GM18867 (cell line): ENCODE measurements at regions not wholly inside any gene's neighbourhood (a gene's known extent, or its start where the extent isn't known, plus 50 kb on each side); places are given as distances from the start of the nearest gene placed in this dataset.
"Not testable (repeated sequence)": the region's sequence is repeated elsewhere in the genome, so short reads cannot be mapped to it uniquely, and the experiment has no call there.

ENCODE experiments used
- ATAC-seq: cut with Tn5 transposase; IDR thresholded peaks from one replicate; pipeline ENCODE4 v1.9.1; 2021; ENCODE audit warnings: mild to moderate bottlenecking, moderate library complexity; ENCODE audit not compliant: unreplicated experiment

DNA sequence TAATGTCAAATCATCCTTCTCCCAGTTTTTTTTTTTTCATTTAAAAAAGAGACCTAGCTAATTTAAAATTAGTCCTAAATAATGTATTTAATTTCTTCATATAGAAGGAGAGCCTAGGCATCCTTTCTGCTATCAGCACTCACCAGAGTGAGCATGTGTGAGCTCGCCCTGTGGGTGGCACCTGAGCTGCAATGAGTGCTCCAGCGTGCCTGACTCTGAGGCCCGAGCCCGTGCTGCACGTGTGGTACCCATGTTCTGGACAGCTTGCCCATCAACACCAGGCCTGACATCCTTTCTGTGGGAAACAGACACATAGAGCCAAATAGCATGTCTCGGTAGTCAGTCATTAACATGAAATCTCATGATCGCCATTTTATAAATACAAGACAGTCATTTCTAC, 381.4 kb downstream of the DTWD2 start:
- peak; percentile 46 for ATAC-seq

DNA sequence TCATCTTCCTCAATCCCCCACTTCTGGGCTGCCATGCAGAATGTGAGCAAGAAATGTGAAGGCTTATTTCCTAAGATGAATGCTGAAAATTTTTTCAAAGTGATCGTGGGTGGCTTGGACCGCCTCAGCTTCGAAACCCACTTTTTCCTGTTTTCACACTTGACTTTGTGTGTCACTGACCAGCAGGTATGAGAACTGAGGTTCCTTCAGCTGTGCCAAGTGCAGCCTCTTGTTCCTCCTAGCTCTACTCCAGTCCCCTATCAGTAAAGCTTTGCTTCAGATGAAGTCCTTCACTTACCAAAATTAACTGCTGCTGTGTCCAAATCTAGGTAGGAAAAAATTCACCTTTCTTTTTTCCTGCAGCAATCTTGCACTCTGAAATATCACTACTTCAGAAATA, 382.6 kb downstream of the DTWD2 start:
- peak; percentile 37 for ATAC-seq

DNA sequence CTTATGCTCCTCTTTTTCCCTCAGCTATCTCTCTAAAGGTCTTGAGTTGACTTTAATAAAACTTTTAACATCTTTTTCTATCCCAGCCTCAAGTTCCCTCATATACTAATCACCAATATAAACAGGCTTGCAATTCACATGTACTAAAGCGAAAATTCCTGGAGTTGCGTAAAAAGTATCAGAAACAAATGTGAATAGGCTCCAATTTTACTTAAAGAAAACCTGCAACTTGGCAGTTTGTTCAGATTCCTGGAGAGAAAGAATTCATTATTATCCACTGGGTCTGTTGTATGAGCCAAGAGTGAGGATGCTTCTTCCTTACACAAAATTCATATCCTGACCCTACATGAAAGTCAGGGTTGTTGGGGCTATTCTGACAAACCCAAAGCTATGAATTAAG, 384.2 kb downstream of the DTWD2 start:
- ATAC-seq = no peak

GRCh38 chr5:118603278-118603677, 385.1 kb downstream of the DTWD2 start:
- ATAC-seq = no peak

DNA sequence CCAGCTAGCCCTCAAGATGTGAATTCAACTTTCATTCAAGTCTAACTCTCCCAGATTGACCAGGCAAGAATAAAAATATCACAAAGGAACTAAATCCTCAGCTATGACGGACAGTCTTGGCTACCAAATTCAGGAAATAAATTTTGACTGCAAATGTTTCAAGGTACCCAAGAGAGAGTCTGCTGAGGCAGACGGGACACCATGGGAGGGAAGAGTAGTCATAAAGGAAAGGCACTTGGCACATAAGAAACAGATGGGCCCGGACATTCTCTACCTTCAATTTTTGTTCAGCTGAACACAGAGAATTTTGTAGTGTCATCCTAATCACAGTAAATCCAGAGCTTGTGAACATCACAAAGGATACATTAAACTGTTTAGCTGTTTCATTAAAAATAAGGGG, 390.0 kb downstream of the DTWD2 start:
- no peak for ATAC-seq

DNA sequence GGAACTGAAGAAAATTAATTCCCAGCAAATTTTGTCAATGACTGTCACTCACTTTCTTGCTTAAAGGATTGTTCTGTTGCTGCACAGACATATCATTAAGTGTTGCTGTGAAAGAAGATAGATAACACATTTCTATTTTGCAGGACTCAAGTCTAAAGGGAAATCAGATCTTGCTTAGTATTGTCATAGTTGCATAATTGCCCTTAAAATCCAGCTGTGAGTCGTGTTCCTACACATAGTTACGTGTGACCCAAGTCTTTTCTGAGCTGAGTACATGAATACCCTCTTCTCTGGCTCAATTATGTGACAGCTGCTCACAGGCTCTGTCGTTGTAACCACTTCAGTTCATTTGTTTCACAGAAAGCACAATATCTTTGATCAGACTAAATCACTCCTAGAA, 390.8 kb downstream of the DTWD2 start:
- no peak for ATAC-seq

DNA sequence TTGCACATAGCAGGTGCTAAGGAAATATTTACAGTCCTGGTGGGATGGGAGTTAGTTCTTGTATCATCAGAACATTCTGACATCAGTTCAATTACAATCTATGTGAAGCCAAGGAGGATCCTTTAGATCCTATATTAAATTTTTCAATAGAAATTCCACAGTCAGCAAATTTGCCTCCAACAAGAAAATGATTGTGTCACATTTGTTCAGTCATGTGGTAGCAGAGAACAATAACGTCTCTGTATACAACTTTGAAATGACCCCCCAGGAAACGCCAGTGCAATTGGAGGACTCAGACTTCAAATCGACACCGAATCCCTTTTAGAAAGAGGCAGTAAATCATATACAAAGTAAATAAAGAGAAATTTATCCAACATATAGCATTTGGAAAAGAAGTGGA, 392.1 kb downstream of the DTWD2 start:
- ATAC-seq = no peak

- ATAC-seq = no peak
Measured at GRCh38 chr5:118593003-118593328, 395.4 kb downstream of the DTWD2 start.

- no peak for ATAC-seq
Measured at GRCh38 chr5:118592229-118593002, 395.9 kb downstream of the DTWD2 start.

- no peak for ATAC-seq
Measured at GRCh38 chr5:118590806-118591205, 397.5 kb downstream of the DTWD2 start.

DNA sequence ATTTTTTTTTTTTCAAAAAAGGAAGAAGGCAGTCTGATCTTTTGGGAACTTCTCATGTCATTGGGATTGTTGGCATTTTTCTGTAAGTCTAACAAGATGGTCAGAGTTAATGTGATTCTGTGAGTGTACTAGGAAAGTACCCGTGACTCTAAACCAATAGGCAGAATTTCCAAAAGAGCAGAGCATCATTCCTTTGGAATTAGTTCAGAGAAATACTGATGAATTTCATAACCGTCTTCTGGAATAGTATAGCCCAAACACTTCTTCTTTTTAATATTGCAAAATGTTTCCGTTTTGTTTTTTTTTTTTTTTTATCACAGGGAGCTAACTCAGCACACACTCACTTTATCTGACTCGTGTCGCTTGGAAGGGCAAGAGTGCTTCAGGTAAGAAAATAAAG, 407.4 kb downstream of the DTWD2 start:
- no peak for ATAC-seq

- ATAC-seq = no peak
Measured at GRCh38 chr5:118578093-118578492, 410.3 kb downstream of the DTWD2 start.

GRCh38 chr5:118577621-118578020, 410.7 kb downstream of the DTWD2 start:
- ATAC-seq = no peak

DNA sequence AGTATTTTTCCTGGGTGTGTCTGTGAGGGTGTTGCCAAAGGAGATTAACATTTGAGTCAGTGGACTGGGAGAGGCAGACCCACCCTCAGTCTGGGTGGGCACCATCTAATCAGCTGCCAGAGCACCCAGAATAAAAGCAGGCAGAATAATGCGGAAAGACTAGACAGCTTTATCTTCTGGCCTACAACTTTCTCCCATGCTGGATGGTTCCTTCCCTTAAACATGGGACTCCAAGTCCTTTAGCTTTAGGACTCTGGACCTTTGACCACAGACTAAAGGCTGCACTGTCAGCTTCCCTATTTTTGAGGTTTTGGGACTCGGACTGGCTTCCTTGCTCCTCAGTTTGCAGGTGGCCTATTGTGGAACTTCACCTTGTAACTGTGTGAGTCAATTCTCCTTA, 418.1 kb downstream of the DTWD2 start:
- ATAC-seq = not testable (repeated sequence)

DNA sequence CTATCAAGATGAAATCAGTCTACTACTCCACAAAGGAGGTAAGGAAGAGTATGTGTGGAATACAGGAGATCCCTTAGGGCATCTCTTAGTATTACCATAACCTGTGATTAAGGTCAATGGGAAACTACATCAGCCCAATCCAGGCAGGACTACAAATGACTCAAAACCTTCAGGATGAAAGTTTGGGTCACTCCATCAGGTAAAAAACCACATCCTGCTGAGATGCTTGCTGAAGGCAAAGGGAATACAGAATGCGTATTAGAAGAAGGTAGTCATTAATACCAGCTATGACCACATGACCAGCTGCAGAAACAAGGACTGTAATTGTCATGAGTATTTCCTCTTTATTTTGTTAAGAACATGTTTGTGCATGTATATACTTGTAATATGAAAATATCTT, 418.8 kb downstream of the DTWD2 start:
- not testable (repeated sequence) for ATAC-seq

- ATAC-seq = no peak
Measured at GRCh38 chr5:118565335-118565971, 422.9 kb downstream of the DTWD2 start.

DNA sequence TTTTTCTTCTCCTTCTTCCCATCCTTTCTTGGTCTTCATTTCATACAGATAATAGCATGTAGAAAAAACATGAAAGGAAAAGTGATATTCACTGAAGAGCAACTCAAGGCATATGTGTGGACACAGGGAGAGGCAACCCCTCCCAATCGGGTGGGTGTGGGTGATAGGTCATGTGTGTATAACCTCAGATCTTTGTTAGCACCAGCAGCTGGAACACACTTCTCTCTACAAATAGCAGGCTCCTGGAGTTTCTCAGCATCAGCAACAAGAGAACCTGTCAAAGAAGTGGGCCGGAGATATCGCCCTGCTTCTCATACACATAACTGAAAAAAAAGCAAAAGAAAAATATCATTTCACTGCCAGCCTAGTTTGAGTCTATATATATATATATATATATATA, 426.4 kb downstream of the DTWD2 start:
- ATAC-seq = no peak

DNA sequence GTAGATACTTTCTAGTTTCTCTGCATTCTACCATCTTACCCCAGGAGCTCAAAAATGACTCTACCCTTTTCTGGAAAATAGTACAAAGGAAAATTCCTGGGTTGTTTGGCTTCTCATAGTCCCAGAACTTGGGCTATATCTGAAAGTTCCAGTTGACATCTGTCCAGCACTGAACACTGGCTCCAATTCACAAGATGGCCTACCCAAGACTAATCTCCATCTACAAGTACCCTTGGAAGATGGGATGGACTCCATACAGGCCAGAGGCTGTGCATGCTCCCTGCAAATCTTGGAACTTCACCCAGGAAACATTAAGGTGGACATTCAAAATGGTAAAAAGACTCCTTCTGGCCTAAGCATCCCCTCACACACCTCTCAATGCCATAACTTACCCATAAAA, 427.1 kb downstream of the DTWD2 start:
- no peak for ATAC-seq

DNA sequence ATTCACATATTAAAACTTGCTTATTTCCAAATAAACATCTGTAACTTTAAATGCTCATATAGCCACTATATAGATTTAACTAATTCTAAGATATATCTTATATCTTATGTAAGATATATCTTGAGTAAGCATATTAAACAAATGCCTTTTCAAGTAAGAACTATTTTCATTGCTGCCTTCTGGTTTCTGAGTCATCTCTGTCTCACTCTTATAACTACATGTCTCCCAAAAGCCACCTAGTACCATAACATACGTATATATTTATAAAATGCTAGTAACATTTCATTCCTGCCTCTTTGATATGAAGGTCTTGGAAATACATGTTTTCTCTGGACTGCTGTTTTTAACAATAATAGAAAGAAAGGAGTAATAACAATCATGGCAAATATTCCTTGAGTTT, 429.5 kb downstream of the DTWD2 start:
- ATAC-seq = no peak

- no peak for ATAC-seq
Measured at GRCh38 chr5:118557251-118557661, 431.1 kb downstream of the DTWD2 start.

- ATAC-seq = no peak
Measured at GRCh38 chr5:118556792-118557191, 431.6 kb downstream of the DTWD2 start.

GRCh38 chr5:118555727-118556126, 432.6 kb downstream of the DTWD2 start:
- ATAC-seq = no peak

GRCh38 chr5:118554981-118555380, 433.4 kb downstream of the DTWD2 start:
- ATAC-seq = no peak
